Retinal pigment epithelial cell (primary cell): ENCODE measurements at regions not wholly inside any gene's neighbourhood (a gene's known extent, or its start where the extent isn't known, plus 50 kb on each side); places are given as distances from the start of the nearest gene placed in this dataset.

Source experiments
- DNase-seq: peaks from one replicate; pipeline ENCODE4 v3.0.0-alpha.2; 2010; ENCODE audit warnings: low read depth
- H3K4me3 ChIP-seq: 2 replicates; pipeline ENCODE4 v1.5.1; 2011; ENCODE audit warnings: mild to moderate bottlenecking, low read length, control low read depth, moderate library complexity
- CTCF ChIP-seq: conservative IDR thresholded peaks from 2 replicates; pipeline ENCODE4 v1.5.1; 2011; ENCODE audit warnings: low read depth, low read length, control low read depth, inconsistent platforms

- no peak for TF ChIP-seq CTCF
- H3K4me3 ChIP-seq: no peak overlapping the region
- DNase-seq: no peak
Observed at GRCh38 chr12:114746297-114747011, 62.5 kb upstream of the TBX3 start.

- H3K4me3 ChIP-seq: no peak overlapping the region
- DNase-seq: no peak
- no peak for TF ChIP-seq CTCF
Observed at GRCh38 chr12:114744691-114745090, 60.7 kb upstream of the TBX3 start.

GRCh38 chr12:114744285-114744684, 60.3 kb upstream of the TBX3 start:
- no peak for TF ChIP-seq CTCF
- H3K4me3 ChIP-seq: no peak overlapping the region
- DNase-seq: no peak

GRCh38 chr12:114743799-114744198, 59.8 kb upstream of the TBX3 start:
- no peak overlapping the region for H3K4me3 ChIP-seq
- no peak for DNase-seq
- no peak for TF ChIP-seq CTCF

GRCh38 chr12:114743289-114743688, 59.3 kb upstream of the TBX3 start:
- H3K4me3 ChIP-seq: no peak overlapping the region
- no peak for TF ChIP-seq CTCF
- DNase-seq: no peak

DNA sequence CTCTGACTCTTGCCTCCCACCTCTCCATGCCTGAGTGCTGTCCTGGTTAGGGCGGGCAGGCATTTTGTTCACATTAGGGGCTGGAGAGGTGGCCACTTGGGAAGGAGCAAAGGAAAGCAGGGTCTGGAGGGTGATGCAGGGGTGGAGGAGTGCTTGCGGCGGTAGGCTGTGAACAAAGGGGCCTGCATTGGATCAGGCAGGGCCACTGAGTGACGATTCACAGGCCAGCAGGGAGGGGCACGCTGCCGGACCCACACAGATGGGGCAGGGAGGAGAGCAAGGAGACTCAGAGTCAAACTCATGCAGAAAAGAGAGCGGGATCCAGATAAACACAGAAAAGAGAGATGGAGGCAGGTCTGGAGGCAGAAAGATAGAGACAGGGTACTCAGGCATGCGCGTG, 58.4 kb upstream of the TBX3 start:
- DNase-seq: no peak
- no peak for TF ChIP-seq CTCF
- no peak overlapping the region for H3K4me3 ChIP-seq

GRCh38 chr12:114741940-114742339, 58.0 kb upstream of the TBX3 start:
- no peak for TF ChIP-seq CTCF
- H3K4me3 ChIP-seq: no peak overlapping the region
- no peak for DNase-seq
